K562 (cell line): ENCODE measurements at regions not wholly inside any gene's neighbourhood (a gene's known extent, or its start where the extent isn't known, plus 50 kb on each side); places are given as distances from the start of the nearest gene placed in this dataset.

ENCODE experiments used
- ATAC-seq: fragments of 200-7000 bp; cut with Tn5 transposase; 3 replicates; pipeline ENCODE4 v1.9.1; 2020; ENCODE audit warnings: moderate library complexity
- BruUV-seq: library from RNA; stranded (reverse); fragments of 400-500 nt; replicated peaks from 2 replicates; lab custom pipeline; 2021; lab: Mats Ljungman, UMichigan
- CTCF ChIA-PET: fragments of 300-600 bp; formaldehyde crosslinking; extraction: SDS; loops from one replicate; lab custom pipeline; 2021; ENCODE audit warnings: low intra/inter-chr PET ratio; lab: Yijun Ruan, JAX
- POLR2A ChIA-PET: fragments of 300-600, 350-650 bp; sonication (Branson Sonifier 250); formaldehyde crosslinking; extraction: SDS; loops from one replicate; lab custom pipeline; 2021; ENCODE audit warnings: antibody characterized with exemption, inconsistent platforms; lab: Yijun Ruan, JAX
- DNase-seq, 4 experiments: peaks; one replicate each; pipeline versions ENCODE4 v3.0.0 to v3.0.0-alpha.2; 2011 to 2018; ENCODE audit warnings: low spot score in 3 of 4, mixed read lengths in 3 of 4; ENCODE audit errors: extremely low read depth in 1 of 4
- FAIRE-seq: peaks from 2 replicates; lab custom pipeline; 2011; peaks lifted over from hg19 to GRCh38; lab: Jason Lieb, UNC
- H2AFZ ChIP-seq: 2 replicates; pipeline ENCODE4 v1.6.0; 2011; ENCODE audit warnings: low read depth, low read length, control low read depth, inconsistent platforms
- H3K27ac ChIP-seq: fragments of 200-600 bp; 3 replicates; pipeline ENCODE4 v1.8.0; 2011; ENCODE audit warnings: low read depth, mild to moderate bottlenecking, control low read depth, inconsistent platforms, low read length, moderate library complexity, mixed read lengths; ENCODE audit errors: extremely low read depth
- H3K27me3 ChIP-seq, 2 experiments: fragments of 300-600 bp in 1 of 2; 2 replicates in 1 of 2; 3 replicates in 1 of 2; pipeline versions ENCODE4 v1.6.0 to v1.8.0; 2011; ENCODE audit warnings: inconsistent platforms in 2 of 2, low read length in 2 of 2, mild to moderate bottlenecking in 1 of 2, mixed read lengths in 1 of 2, moderate library complexity in 1 of 2; ENCODE audit not compliant: control insufficient read depth in 2 of 2, insufficient read depth in 2 of 2
- H3K36me3 ChIP-seq: fragments of 300-600 bp; 3 replicates; pipeline ENCODE4 v1.8.0; 2011; ENCODE audit warnings: mild to moderate bottlenecking, low read length, inconsistent platforms; ENCODE audit not compliant: control insufficient read depth, insufficient read depth
- H3K4me1 ChIP-seq, 2 experiments: fragments of 200-600 bp in 1 of 2; replicated peaks in 1 of 2; 2 replicates in 1 of 2; 3 replicates in 1 of 2; pipeline versions ENCODE4 v1.5.1 to v1.8.0; 2011; ENCODE audit warnings: inconsistent platforms in 2 of 2, low read length in 2 of 2, mild to moderate bottlenecking in 1 of 2, mixed read lengths in 1 of 2, moderate library complexity in 1 of 2; ENCODE audit not compliant: control insufficient read depth in 2 of 2, insufficient read depth in 2 of 2
- H3K4me2 ChIP-seq: 2 replicates; pipeline ENCODE4 v1.6.1; 2011; ENCODE audit warnings: low read length, control low read depth, inconsistent platforms, mixed read lengths; ENCODE audit not compliant: insufficient read depth
- H3K4me3 ChIP-seq: fragments of 200-600 bp; sonication (generic), shearing (Covaris generic); 2 replicates; pipeline ENCODE4 v1.5.1; 2016; ENCODE audit warnings: control low read depth, inconsistent platforms
- H3K79me2 ChIP-seq: fragments of 200-600 bp; 3 replicates; pipeline ENCODE4 v1.8.0; 2011; ENCODE audit warnings: low read length, inconsistent platforms; ENCODE audit not compliant: control insufficient read depth, insufficient read depth
- H3K9ac ChIP-seq, 2 experiments: 2 replicates each; pipeline versions ENCODE4 v1.6.0 to v1.6.1; 2011; ENCODE audit warnings: low read depth in 2 of 2, low read length in 2 of 2, control low read depth in 1 of 2, inconsistent platforms in 1 of 2, mild to moderate bottlenecking in 1 of 2, mixed read lengths in 1 of 2; ENCODE audit not compliant: insufficient read depth in 1 of 2
- H3K9me1 ChIP-seq: one replicate; pipeline ENCODE4 v1.6.0; 2011; ENCODE audit warnings: inconsistent platforms, mild to moderate bottlenecking, low read length, moderate library complexity; ENCODE audit not compliant: control insufficient read depth, insufficient read depth
- H3K9me3 ChIP-seq: replicated peaks from 2 replicates; pipeline ENCODE4 v1.5.1; 2011; ENCODE audit warnings: low read depth, low read length, inconsistent platforms; ENCODE audit not compliant: control insufficient read depth, insufficient read depth
- H4K20me1 ChIP-seq: replicated peaks from 2 replicates; pipeline ENCODE4 v1.6.1; 2011; ENCODE audit warnings: low read length, inconsistent platforms, mixed read lengths; ENCODE audit not compliant: control insufficient read depth, insufficient read depth
- DIDO1 ChIP-seq: fragments of 450-650 bp; IDR thresholded peaks from 2 replicates; pipeline ENCODE4 v1.6.1; 2016; ENCODE audit warnings: low read depth, missing biosample characterization, missing genetic modification characterization
- GTF2A2 ChIP-seq: IDR thresholded peaks from 2 replicates; pipeline ENCODE4 v1.6.1; 2016; ENCODE audit warnings: mild to moderate bottlenecking, missing genetic modification characterization, missing compliant biosample characterization
- GTF3C2 ChIP-seq: IDR thresholded peaks from 3 replicates; pipeline ENCODE4 v1.6.1; 2011; ENCODE audit warnings: borderline replicate concordance, mild to moderate bottlenecking, moderate library complexity; ENCODE audit not compliant: insufficient read length; ENCODE audit errors: extremely low read depth
- KLF13 ChIP-seq: fragments of 450-650 bp; IDR thresholded peaks from 2 replicates; pipeline ENCODE4 v1.6.1; 2016; ENCODE audit warnings: missing genetic modification characterization, low read depth, mild to moderate bottlenecking, missing compliant biosample characterization, moderate library complexity, borderline replicate concordance
- L3MBTL2 ChIP-seq: fragments of 450-650 bp; IDR thresholded peaks from 2 replicates; pipeline ENCODE4 v1.6.1; 2016; ENCODE audit warnings: mild to moderate bottlenecking, moderate library complexity
- NFATC3 ChIP-seq: fragments of 450-650 bp; IDR thresholded peaks from 2 replicates; pipeline ENCODE4 v1.6.1; 2017; ENCODE audit warnings: mild to moderate bottlenecking
- PURB ChIP-seq: sonication (generic); formaldehyde crosslinking; IDR thresholded peaks from 2 replicates; pipeline ENCODE4 v1.9.0; 2021; ENCODE audit warnings: low read depth, mild to moderate bottlenecking, missing genetic modification reagents
- RBM34 ChIP-seq: fragments of 200-400 bp; formaldehyde crosslinking; IDR thresholded peaks from 2 replicates; pipeline ENCODE4 v1.6.1; 2018; ENCODE audit warnings: low read length, borderline replicate concordance; ENCODE audit not compliant: insufficient read depth
- SMAD1 ChIP-seq: fragments of 150-350 bp; IDR thresholded peaks from 2 replicates; pipeline ENCODE4 v1.6.1; 2014; ENCODE audit warnings: low read length, low read depth; ENCODE audit not compliant: partially characterized antibody
- SP2 ChIP-seq: IDR thresholded peaks from 2 replicates; pipeline ENCODE4 v1.6.1; 2011; ENCODE audit warnings: mild to moderate bottlenecking, low read depth, low read length, moderate library complexity; ENCODE audit not compliant: poor library complexity, severe bottlenecking; ENCODE audit errors: extremely low read depth
- ZNF165 ChIP-seq: fragments of 250-450 bp; sonication (Bioruptor Pico); IDR thresholded peaks from 2 replicates; pipeline ENCODE4 v1.4.0; 2020; ENCODE audit warnings: borderline replicate concordance
- ZNF184 ChIP-seq: sonication (generic); formaldehyde crosslinking; IDR thresholded peaks from 2 replicates; pipeline ENCODE4 v1.5.0; 2020; ENCODE audit warnings: missing genetic modification reagents
- ZNF507 ChIP-seq: conservative IDR thresholded peaks from 2 replicates; pipeline ENCODE4 v1.6.1; 2017; ENCODE audit warnings: missing genetic modification characterization, missing compliant biosample characterization
- ZNF584 ChIP-seq: fragments of 200-800 bp; sonication (Bioruptor generic); IDR thresholded peaks from 2 replicates; pipeline ENCODE4 v1.6.1; 2016; ENCODE audit warnings: low read depth, mild to moderate bottlenecking, missing genetic modification characterization, missing compliant biosample characterization
- WGBS: fragments of 100-300 bp; shearing (Covaris generic); methylation state at CpG from one replicate; pipeline ENCODE4 v1.1.6; 2016; ENCODE audit warnings: low coverage, mixed read lengths; ENCODE audit not compliant: insufficient coverage; ENCODE audit errors: missing lambda C conversion rate; 5-methylcytosine and 5-hydroxymethylcytosine counted together
- in situ Hi-C: fragments of 300-500 bp; cut with MboI; formaldehyde crosslinking; loops from 4 replicates; pipeline ENCODE4 v1.15.0; 2018; ENCODE audit warnings: inconsistent platforms, mixed read lengths
- intact Hi-C: fragments of 100-400 bp; cut with micrococcal nuclease; formaldehyde crosslinking; loops from 2 replicates; pipeline ENCODE4 v1.14.2; 2022
- TF ChIP-seq, protein P1 (sequence below): IDR thresholded peaks from 2 replicates; pipeline ENCODE4 v1.6.1; 2011; ENCODE audit warnings: borderline replicate concordance, low read depth, mild to moderate bottlenecking, moderate library complexity, low read length; ENCODE audit not compliant: insufficient read depth, poor library complexity, severe bottlenecking
- TF ChIP-seq, protein P2 (sequence below), 2 experiments: fragments of 450-650 bp; IDR thresholded peaks; 2 replicates each; pipeline ENCODE4 v1.6.1; 2016

- H3K79me2 ChIP-seq: no peaks in the 10 kb centered on the region
- H3K27me3 ChIP-seq: no peaks in the 10 kb centered on the region
- H3K27ac ChIP-seq: no peak overlapping the region
- DNase-seq (no peak), FAIRE-seq (no peak), ATAC-seq (no peak)
- no peaks in the 10 kb centered on the region for H3K9me3 ChIP-seq
- in situ Hi-C loops (no loop called here), intact Hi-C loops (no loop called here)
- ChIA-PET POLR2A (no interaction called here), CTCF (no interaction called here)
- BruUV-seq: no TSS peak
- no peaks in the 10 kb centered on the region for H3K36me3 ChIP-seq
- H3K4me1 ChIP-seq: no peaks in the 10 kb centered on the region
- TF ChIP-seq DIDO1 (no peak), GTF3C2 (no peak), ZNF584 (no peak), SP2 (no peak), L3MBTL2 (no peak), ZNF165 (CRISPR knock-in tag) (no peak), SMAD1 (no peak), NFATC3 (no peak), KLF13 (tag) (no peak), ZNF184 (CRISPR knock-in tag) (no peak), RBM34 (no peak), PURB (CRISPR knock-in tag) (no peak), GTF2A2 (tag) (no peak), ZNF507 (tag) (no peak)
- TF ChIP-seq, protein P1, sequence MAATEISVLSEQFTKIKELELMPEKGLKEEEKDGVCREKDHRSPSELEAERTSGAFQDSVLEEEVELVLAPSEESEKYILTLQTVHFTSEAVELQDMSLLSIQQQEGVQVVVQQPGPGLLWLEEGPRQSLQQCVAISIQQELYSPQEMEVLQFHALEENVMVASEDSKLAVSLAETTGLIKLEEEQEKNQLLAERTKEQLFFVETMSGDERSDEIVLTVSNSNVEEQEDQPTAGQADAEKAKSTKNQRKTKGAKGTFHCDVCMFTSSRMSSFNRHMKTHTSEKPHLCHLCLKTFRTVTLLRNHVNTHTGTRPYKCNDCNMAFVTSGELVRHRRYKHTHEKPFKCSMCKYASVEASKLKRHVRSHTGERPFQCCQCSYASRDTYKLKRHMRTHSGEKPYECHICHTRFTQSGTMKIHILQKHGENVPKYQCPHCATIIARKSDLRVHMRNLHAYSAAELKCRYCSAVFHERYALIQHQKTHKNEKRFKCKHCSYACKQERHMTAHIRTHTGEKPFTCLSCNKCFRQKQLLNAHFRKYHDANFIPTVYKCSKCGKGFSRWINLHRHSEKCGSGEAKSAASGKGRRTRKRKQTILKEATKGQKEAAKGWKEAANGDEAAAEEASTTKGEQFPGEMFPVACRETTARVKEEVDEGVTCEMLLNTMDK: no peak
- TF ChIP-seq, protein P2, sequence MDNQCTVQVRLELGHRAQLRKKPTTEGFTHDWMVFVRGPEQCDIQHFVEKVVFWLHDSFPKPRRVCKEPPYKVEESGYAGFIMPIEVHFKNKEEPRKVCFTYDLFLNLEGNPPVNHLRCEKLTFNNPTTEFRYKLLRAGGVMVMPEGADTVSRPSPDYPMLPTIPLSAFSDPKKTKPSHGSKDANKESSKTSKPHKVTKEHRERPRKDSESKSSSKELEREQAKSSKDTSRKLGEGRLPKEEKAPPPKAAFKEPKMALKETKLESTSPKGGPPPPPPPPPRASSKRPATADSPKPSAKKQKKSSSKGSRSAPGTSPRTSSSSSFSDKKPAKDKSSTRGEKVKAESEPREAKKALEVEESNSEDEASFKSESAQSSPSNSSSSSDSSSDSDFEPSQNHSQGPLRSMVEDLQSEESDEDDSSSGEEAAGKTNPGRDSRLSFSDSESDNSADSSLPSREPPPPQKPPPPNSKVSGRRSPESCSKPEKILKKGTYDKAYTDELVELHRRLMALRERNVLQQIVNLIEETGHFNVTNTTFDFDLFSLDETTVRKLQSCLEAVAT (IDR thresholded peaks at IDR 0.05): no peak
- 7% methylated on average over 3 of the region's 3 CpGs for WGBS
- no peak overlapping the region for H2AFZ ChIP-seq
- H3K9me1 ChIP-seq: no peaks in the 10 kb centered on the region
- no peak overlapping the region for H3K4me2 ChIP-seq
- H3K9ac ChIP-seq: no peak overlapping the region
- no peak overlapping the region for H3K4me3 ChIP-seq
- H4K20me1 ChIP-seq: no peaks in the 10 kb centered on the region
Measured at GRCh38 chr4:160947653-160948052, 1216.1 kb downstream of the FSTL5 start.
